Stomach (tissue), 8 donors: ENCODE measurements at regions not wholly inside any gene's neighbourhood (a gene's known extent, or its start where the extent isn't known, plus 50 kb on each side); places are given as distances from the start of the nearest gene placed in this dataset.
"Not testable (repeated sequence)": the region's sequence is repeated elsewhere in the genome, so short reads cannot be mapped to it uniquely, and the experiment has no call there.

Experiments used
- DNase-seq, 2 donors: peaks; one replicate each; pipeline versions ENCODE4 v3.0.0 to v3.0.0-alpha.2; 2013 to 2019
- H3K27ac ChIP-seq, 5 donors: fragments of 200-600 bp in 4 of 5; sonication (generic) in 4 of 5; one replicate each; pipeline ENCODE4 v1.5.1; 2013 to 2019; ENCODE audit warnings: mild to moderate bottlenecking in 1 of 5, moderate library complexity in 1 of 5
- H3K27me3 ChIP-seq, 3 donors: fragments of 200-600 bp; sonication (generic); one replicate each; pipeline ENCODE4 v1.5.1; 2017 to 2019; ENCODE audit warnings: mixed run types in 1 of 3
- H3K36me3 ChIP-seq, 4 donors: fragments of 200-600 bp; sonication (generic); 1 replicate in 3 of 4; 2 replicates in 1 of 4; pipeline ENCODE4 v1.5.1; 2016 to 2019
- H3K4me1 ChIP-seq, 4 donors: fragments of 200-600 bp; sonication (generic); one replicate each; pipeline ENCODE4 v1.5.1; 2016 to 2019
- H3K4me3 ChIP-seq, 4 donors: fragments of 200-600 bp; sonication (generic) in 3 of 4; one replicate each; pipeline ENCODE4 v1.5.1; 2016 to 2019; ENCODE audit warnings: mild to moderate bottlenecking in 1 of 4
- H3K9me3 ChIP-seq, 4 donors: fragments of 200-600 bp; sonication (generic); one replicate each; pipeline ENCODE4 v1.5.1; 2016 to 2019
- EP300 ChIP-seq: sonication (generic); formaldehyde crosslinking; IDR thresholded peaks from one replicate; pipeline ENCODE4 v1.6.1; 2017; ENCODE audit warnings: antibody characterized with exemption
- POLR2A ChIP-seq, 4 donors: fragments of 450-650 bp; IDR thresholded peaks; one replicate each; pipeline ENCODE4 v1.6.1; 2016; ENCODE audit warnings: antibody characterized with exemption in 4 of 4, control low read depth in 2 of 4, mild to moderate bottlenecking in 1 of 4, moderate library complexity in 1 of 4
- POLR2AphosphoS5 ChIP-seq, 3 donors: sonication (generic); formaldehyde crosslinking; IDR thresholded peaks; one replicate each; pipeline ENCODE4 v1.6.1; 2016; ENCODE audit warnings: antibody characterized with exemption in 3 of 3
- WGBS, 5 donors: extraction: QIAGEN DNeasy Blood & Tissue Kit in 3 of 5; methylation state at CpG; one replicate each; pipeline versions ENCODE4 v1.1.5 to v1.1.7; 2013 to 2018; 5-methylcytosine and 5-hydroxymethylcytosine counted together
- intact Hi-C: fragments of 100-400 bp; cut with DNase I; formaldehyde crosslinking; loops from one replicate; pipeline ENCODE4 v1.15.1; 2023; ENCODE audit warnings: low total_unique reads
- TF ChIP-seq, protein P1 (sequence below), 7 experiments: fragments of 450-650 bp in 4 of 7; fragments of 200-600 bp in 3 of 7; sonication (generic) in 3 of 7; IDR thresholded peaks; one replicate each; pipeline ENCODE4 v1.5.1; 2016 to 2019; ENCODE audit warnings: antibody characterized with exemption in 7 of 7, control low read depth in 2 of 7, mild to moderate bottlenecking in 1 of 7
- donor health status: healthy with polysubstance abuse.
- donor health status: Bipolar disorder and iron deficiency.
- donor health status: healthy.

DNA sequence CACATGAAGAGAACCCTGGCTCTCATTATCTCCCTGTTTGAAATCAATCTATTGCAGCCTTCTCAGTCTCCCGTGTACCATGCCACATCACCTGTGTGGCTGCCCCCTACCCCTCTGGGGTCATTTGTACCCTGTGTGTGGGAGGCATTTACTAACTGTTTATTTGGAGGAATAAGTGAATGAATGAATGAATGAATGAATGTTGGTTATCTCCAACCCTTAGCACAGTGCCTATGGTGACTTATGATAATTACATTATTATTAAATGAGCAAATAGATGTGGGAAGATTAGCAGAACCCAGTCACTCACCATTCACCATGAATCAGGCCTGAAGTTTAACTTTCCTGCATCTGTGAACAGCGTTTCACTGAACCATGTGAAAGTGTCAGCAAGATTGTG, 560.8 kb downstream of the MATN1 start:
- no peak for DNase-seq
- intact Hi-C loops = no loop called here
- 73 to 86% (median 81%) methylated on average over 2 of the region's 2 CpGs for WGBS, 5 donors
- no peaks in the 10 kb centered on the region for H3K36me3 ChIP-seq
- no peaks in the 10 kb centered on the region for H3K4me1 ChIP-seq
- no peaks in the 10 kb centered on the region for H3K9me3 ChIP-seq
- no peak overlapping the region for H3K4me3 ChIP-seq
- TF ChIP-seq POLR2A (IDR thresholded peaks at IDR 0.05) (no peak), EP300 (no peak), POLR2AphosphoS5 (IDR thresholded peaks at IDR 0.05) (no peak)
- TF ChIP-seq, protein P1, sequence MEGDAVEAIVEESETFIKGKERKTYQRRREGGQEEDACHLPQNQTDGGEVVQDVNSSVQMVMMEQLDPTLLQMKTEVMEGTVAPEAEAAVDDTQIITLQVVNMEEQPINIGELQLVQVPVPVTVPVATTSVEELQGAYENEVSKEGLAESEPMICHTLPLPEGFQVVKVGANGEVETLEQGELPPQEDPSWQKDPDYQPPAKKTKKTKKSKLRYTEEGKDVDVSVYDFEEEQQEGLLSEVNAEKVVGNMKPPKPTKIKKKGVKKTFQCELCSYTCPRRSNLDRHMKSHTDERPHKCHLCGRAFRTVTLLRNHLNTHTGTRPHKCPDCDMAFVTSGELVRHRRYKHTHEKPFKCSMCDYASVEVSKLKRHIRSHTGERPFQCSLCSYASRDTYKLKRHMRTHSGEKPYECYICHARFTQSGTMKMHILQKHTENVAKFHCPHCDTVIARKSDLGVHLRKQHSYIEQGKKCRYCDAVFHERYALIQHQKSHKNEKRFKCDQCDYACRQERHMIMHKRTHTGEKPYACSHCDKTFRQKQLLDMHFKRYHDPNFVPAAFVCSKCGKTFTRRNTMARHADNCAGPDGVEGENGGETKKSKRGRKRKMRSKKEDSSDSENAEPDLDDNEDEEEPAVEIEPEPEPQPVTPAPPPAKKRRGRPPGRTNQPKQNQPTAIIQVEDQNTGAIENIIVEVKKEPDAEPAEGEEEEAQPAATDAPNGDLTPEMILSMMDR (IDR thresholded peaks at IDR 0.05) = no peak
- H3K27ac ChIP-seq = no peak overlapping the region
- peaks cover 0 to 30% (median 0%) of the 10 kb centered on the region in 3 donors for H3K27me3 ChIP-seq

DNA sequence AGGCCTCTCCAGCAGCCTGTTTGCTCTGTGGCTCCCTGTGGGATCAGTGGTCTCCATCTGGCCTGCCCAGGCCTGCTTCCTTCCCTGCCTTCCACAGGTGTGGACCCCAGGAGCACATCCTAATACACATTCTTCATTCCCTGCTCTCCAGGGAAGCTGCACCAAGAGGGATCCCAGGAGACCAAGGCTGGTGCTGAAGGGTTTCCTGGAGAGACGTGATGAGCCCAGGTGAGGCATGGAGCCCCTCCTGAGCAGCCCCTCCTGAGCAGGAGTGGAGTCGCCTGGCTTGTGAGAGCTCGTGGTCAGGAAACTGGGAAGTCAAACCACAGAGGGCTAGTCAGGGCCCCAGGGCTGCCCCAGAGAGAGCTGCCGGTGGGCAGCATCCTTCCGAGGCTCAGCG, 561.4 kb downstream of the MATN1 start:
- intact Hi-C loops = no loop called here
- WGBS, 5 donors = 43 to 69% (median 63%) methylated on average over 6 of the region's 6 CpGs
- DNase-seq = no peak

DNA sequence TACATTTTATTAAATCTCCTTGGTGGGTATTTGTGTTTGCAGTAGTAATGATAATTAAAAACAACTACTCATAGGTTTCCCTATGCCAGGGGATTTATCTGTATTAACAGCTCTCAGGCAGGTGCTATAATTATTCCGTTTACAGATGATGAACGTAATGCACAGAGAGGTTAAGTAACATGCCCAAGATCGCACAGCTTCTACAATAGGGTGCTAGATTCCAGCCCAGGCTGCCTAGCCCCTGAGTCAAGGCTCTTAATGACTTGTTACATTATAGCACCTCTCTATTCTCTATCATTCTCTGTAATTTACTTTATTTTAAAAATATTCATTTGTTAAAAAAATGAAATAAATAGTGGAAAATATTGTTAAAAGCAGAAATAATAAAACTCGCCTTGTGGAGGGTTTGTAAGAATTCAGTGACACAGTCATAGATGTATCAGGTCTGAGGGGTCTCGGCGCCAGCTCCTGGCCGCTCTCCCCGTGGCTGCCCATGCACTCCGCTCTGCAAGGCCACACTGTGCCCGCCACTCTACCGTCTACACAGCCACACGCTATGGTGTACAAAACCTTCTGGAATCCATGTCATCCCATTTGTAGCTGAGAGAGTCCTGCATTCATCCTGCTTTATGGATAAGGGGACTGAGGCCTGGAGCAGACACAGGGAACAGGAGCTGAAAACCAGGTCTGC, 562.2 kb downstream of the MATN1 start:
- WGBS, 5 donors = 82 to 85% (median 84%) methylated on average over 12 of the region's 12 CpGs
- TF ChIP-seq, protein P1 (IDR thresholded peaks at IDR 0.05) = no peak
- H3K27ac ChIP-seq = no peak overlapping the region
- peaks cover 0 to 4% (median 1%) of the 10 kb centered on the region in 4 donors for H3K9me3 ChIP-seq
- peaks cover 0 to 29% (median 0%) of the 10 kb centered on the region in 3 donors for H3K27me3 ChIP-seq
- H3K4me3 ChIP-seq = no peak overlapping the region
- DNase-seq = no peak
- H3K4me1 ChIP-seq = no peaks in the 10 kb centered on the region
- intact Hi-C loops = no loop called here
- H3K36me3 ChIP-seq = no peaks in the 10 kb centered on the region

More for the DNA sequence above, 561.4 kb downstream of the MATN1 start:
- Histone ChIP-seq H3K9me3 (no peaks in the 10 kb centered on the region), H3K36me3 (no peaks in the 10 kb centered on the region), H3K4me3 (no peak overlapping the region), H3K27me3 (peaks cover 0 to 31% (median 0%) of the 10 kb centered on the region in 3 donors), H3K27ac (no peak overlapping the region), H3K4me1 (no peaks in the 10 kb centered on the region)
- TF ChIP-seq, protein P1 (IDR thresholded peaks at IDR 0.05) = no peak
- TF ChIP-seq POLR2AphosphoS5 (IDR thresholded peaks at IDR 0.05) (no peak), POLR2A (IDR thresholded peaks at IDR 0.05) (no peak), EP300 (no peak)

DNA sequence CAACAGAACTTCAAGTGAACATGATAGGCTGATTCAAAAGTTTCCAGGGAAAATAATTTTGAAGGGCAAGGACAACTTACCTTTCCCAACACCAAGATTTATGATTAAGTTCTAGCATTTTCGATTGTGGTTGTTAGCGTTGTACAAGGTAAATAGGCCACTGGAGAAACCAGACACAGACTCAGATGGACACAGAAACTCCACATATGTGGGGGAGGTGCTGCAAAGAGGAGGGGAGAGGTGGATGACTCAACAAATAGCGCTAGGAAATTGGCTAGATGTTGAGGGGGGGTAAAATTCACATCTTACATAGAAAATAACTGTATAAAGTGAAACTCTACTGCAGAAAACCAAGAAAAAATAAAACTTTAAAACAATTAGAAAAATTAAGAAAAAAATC, 564.4 kb downstream of the MATN1 start:
- H3K27me3 ChIP-seq = peaks cover 0 to 25% (median 0%) of the 10 kb centered on the region in 3 donors
- DNase-seq = no peak
- TF ChIP-seq EP300 (no peak), POLR2AphosphoS5 (IDR thresholded peaks at IDR 0.05) (no peak), POLR2A (IDR thresholded peaks at IDR 0.05) (no peak)
- TF ChIP-seq, protein P1 (IDR thresholded peaks at IDR 0.05) = no peak
- no peak overlapping the region for H3K4me3 ChIP-seq
- no peaks in the 10 kb centered on the region for H3K4me1 ChIP-seq
- 33 to 56% (median 48%) methylated on average over 3 of the region's 3 CpGs for WGBS, 5 donors
- intact Hi-C loops = no loop called here
- H3K9me3 ChIP-seq = peaks cover 0 to 15% (median 6%) of the 10 kb centered on the region in 4 donors
- no peaks in the 10 kb centered on the region for H3K36me3 ChIP-seq
- H3K27ac ChIP-seq = no peak overlapping the region

DNA sequence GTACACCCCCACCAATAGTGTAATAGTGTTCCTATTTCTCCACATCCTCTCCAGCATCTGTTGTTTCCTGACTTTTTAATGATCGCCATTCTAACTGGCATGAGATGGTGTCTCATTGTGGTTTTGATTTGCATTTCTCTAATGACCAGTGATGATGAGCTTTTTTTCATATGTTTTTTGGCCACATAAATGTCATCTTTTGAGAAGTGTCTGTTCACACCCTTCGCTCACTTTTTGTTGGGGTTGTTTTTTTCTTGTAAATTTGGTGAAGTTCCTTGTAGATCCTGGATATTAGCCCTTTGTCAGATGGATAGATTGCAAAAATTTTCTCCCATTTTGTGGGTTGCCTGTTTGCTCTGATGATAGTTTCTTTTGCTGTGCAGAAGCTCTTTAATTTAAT, 567.7 kb downstream of the MATN1 start:
- intact Hi-C loops, DNase-seq, H3K27me3 ChIP-seq, H3K4me1 ChIP-seq, H3K36me3 ChIP-seq, H3K27ac ChIP-seq, H3K4me3 ChIP-seq: not testable (repeated sequence)
- H3K9me3 ChIP-seq = peaks cover 0 to 35% (median 14%) of the 10 kb centered on the region in 4 donors
- WGBS, 5 donors = 71 to 94% (median 83%) methylated on average over 2 of the region's 2 CpGs

DNA sequence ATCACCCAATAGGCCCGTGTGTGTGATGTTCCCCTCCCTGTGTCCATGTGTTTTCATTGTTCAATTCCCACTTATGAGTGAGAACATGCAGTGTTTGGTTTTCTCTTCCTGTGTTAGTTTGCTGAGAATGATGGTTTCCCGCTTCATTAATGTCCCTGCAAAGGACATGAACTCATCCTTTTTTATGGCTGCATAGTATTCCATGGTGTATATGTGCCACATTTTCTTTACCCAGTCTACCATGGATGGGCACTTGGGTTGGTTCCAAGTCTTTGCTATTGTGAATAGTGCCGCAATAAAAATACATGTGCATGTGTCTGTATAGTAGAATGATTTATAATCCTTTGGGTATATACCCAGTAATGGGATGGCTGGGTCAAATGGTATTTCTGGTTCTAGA, 568.1 kb downstream of the MATN1 start:
- intact Hi-C loops, H3K4me1 ChIP-seq, DNase-seq, H3K36me3 ChIP-seq, H3K4me3 ChIP-seq, H3K27me3 ChIP-seq, H3K27ac ChIP-seq: not testable (repeated sequence)
- WGBS, 5 donors = 75 to 86% (median 81%) methylated on average over 3 of the region's 3 CpGs
- H3K9me3 ChIP-seq = peaks cover 0 to 35% (median 14%) of the 10 kb centered on the region in 4 donors
